ENCODE measurements at regions not wholly inside any gene's neighbourhood (a gene's known extent, or its start where the extent isn't known, plus 50 kb on each side); places are given as distances from the start of the nearest gene placed in this dataset.

DNA sequence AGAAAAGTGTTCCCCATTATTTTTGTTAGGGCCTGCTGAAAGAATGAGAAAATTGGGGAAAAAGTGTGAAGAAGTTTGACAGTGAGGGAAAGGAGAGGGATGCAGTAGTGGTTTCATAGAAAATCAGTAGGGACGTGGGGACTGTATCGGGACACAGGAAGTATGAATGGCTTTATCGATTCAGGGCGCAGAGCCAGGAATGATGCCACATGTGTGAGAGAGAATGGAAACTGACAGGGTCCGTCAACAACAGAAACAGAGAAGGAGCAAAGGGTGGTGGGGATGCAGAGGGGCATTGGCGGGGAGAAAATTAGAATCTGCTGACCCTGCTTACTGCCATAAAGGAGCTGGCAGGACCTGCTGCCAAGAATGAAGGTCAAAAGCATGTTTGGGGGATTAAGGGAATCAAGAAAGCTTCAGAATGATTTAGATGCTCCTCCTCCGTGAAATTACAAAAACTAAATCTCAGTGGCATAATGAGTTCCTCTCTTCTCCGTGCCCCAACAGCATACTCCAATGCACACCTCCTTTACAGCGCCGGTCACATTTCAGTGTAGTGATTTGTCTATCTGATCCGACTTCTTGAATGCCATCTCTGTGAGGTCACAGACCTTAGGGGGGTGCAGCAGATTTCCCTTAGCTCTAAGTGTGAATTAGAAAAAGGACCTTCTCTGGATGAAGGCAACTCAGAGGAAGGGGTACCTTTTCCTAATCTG lies 92.6 kb downstream of the EMP1 start:
- H3K4me1 ChIP-seq (ENCODE audit: control insufficient read depth, insufficient read depth, low read length): no peaks in the 10 kb centered on the region
- no peak for DNase-seq (ENCODE audit: low read depth, low spot score)
- no CpG with 5 or more reads among the region's 11 CpGs for WGBS (ENCODE audit: insufficient coverage, insufficient read length)
- no peak overlapping the region for H3K27ac ChIP-seq (ENCODE audit: low read length)
- no peaks in the 10 kb centered on the region for H3K36me3 ChIP-seq (ENCODE audit: control insufficient read depth, insufficient read depth, low read length)
- no peaks in the 10 kb centered on the region for H3K27me3 ChIP-seq (ENCODE audit: control insufficient read depth, insufficient read depth, low read length)
- H3K4me3 ChIP-seq (ENCODE audit: low read length): no peak overlapping the region
- H3K9me3 ChIP-seq (ENCODE audit: control insufficient read depth, insufficient read depth, low read length): no peaks in the 10 kb centered on the region

DNA sequence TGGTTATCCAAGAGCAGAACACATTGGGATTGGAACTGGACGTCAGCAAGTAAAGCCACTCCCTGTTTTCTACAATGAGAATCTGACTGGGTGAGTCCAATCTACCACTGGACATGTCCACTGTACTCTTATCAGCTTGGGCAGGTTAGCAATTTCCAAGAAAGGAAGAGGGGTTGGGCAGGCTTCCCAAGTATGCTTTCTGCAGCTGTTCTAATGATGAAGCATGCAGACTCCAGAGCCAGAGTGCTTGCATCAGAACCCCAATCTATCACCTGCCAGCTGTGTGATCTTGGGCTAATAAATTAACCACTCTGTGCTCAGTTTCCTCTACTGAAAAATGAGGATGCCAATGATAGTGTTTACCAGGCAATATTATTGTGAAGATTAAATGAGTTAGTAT lies 92.0 kb downstream of the EMP1 start:
- H3K9me3 ChIP-seq (ENCODE audit: control insufficient read depth, insufficient read depth, low read length): no peaks in the 10 kb centered on the region
- no peak for DNase-seq (ENCODE audit: low read depth, low spot score)
- H3K27me3 ChIP-seq (ENCODE audit: control insufficient read depth, insufficient read depth, low read length): no peaks in the 10 kb centered on the region
- no peaks in the 10 kb centered on the region for H3K36me3 ChIP-seq (ENCODE audit: control insufficient read depth, insufficient read depth, low read length)
- no peaks in the 10 kb centered on the region for H3K4me1 ChIP-seq (ENCODE audit: control insufficient read depth, insufficient read depth, low read length)
- no CpG with 5 or more reads among the region's 1 CpG for WGBS (ENCODE audit: insufficient coverage, insufficient read length)
- no peak overlapping the region for H3K27ac ChIP-seq (ENCODE audit: low read length)
- H3K4me3 ChIP-seq (ENCODE audit: low read length): no peak overlapping the region

DNA sequence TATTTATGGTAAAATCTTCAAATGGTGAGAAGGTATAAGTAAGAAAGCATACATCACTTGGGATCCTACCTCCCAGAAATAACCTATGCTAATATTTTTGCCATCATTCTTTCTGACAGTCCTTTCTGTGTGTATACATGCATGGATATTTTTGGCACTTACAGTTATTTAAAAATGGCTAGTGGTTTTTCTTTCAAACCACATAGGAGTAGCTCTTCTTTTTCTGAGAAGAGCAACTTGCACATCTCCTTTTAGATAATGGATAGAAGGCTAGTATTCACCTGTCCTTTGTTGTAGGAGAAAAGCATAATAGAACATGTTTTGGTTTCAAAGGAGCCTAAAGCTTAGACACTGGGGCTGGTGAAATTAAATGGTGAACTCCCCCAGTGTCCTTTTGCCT lies 87.3 kb downstream of the EMP1 start:
- Histone ChIP-seq H3K36me3 (ENCODE audit: control insufficient read depth, insufficient read depth, low read length) (no peaks in the 10 kb centered on the region), H3K4me1 (ENCODE audit: control insufficient read depth, insufficient read depth, low read length) (no peaks in the 10 kb centered on the region), H3K27me3 (ENCODE audit: control insufficient read depth, insufficient read depth, low read length) (no peaks in the 10 kb centered on the region), H3K27ac (ENCODE audit: low read length) (no peak overlapping the region), H3K9me3 (ENCODE audit: control insufficient read depth, insufficient read depth, low read length) (no peaks in the 10 kb centered on the region), H3K4me3 (ENCODE audit: low read length) (no peak overlapping the region)
- no peak for DNase-seq (ENCODE audit: low read depth, low spot score)

DNA sequence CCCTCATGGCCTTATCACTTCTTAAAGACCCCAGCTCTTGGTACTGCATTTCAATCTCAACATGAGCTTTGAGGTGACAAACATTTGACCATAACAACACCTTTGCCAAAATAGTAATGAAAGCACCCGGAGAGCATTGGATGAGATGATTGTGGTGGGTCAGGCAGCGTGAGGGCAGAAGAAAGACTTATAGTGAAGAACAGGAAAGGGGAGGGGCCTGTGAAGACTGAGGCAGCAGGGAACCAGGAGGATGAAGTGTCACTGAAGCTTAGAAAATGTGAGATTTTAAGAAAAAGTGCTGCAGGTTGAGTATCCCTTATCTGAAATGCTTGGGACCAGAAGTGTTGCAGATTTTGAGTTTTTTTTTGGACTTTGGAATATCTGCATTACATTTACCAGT lies 86.3 kb downstream of the EMP1 start:
- H3K36me3 ChIP-seq (ENCODE audit: control insufficient read depth, insufficient read depth, low read length): no peaks in the 10 kb centered on the region
- DNase-seq (ENCODE audit: low read depth, low spot score): no peak
- H3K27ac ChIP-seq (ENCODE audit: low read length): no peak overlapping the region
- WGBS (ENCODE audit: insufficient coverage, insufficient read length): no CpG with 5 or more reads among the region's 2 CpGs
- H3K27me3 ChIP-seq (ENCODE audit: control insufficient read depth, insufficient read depth, low read length): no peaks in the 10 kb centered on the region
- H3K4me3 ChIP-seq (ENCODE audit: low read length): no peak overlapping the region
- no peaks in the 10 kb centered on the region for H3K9me3 ChIP-seq (ENCODE audit: control insufficient read depth, insufficient read depth, low read length)
- H3K4me1 ChIP-seq (ENCODE audit: control insufficient read depth, insufficient read depth, low read length): 0 out of 2 replicates have a peak, but pooled peaks cover 2% of the 10 kb centered on the region

DNA sequence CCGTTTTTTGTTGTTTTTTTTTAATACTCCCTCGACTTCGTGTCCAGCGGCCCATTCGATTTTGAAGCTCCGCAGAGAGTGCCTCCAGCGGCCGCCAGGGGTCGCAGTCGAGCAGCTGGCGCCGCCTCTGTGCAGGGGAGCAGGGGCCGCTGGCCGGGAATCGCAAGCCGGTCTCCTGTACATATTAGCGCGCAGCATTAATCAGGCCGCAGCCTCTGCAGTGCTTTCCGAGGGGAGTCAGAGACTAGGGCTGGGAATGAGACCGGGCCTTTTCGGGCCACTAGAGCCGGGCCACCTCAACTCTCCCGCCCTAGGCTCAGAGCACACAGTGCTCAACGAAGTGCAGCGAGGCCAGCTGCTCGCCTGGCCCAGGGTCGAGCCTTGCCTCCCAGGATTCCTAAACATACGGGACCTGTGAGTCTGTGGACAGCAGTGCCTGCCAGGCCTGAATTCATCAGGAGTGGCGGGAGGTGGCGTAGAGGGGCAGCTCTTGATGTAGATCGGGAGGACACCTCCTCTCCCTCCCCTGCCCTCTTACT lies 81.8 kb downstream of the EMP1 start:
- peak; percentile 47 for DNase-seq (ENCODE audit: low read depth, low spot score)

DNA sequence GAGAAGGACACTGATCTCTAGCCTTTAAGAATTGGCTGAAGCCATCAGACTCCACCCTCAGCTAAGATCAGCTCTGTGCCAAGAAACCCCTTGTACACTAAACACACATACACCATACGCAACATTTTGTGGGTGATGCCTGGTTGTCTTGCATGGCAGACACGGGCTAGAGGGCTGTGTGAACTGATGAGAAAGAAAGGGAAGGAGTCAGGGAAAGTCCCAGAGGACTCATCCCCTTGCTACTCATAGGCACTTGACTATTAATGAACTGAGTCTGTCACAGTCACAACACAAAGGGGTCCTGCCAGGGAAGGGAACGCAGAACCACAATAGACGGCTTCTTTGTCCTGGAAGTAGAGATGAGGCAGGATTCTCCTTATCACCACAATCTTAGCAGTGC lies 80.8 kb downstream of the EMP1 start:
- no peak for DNase-seq (ENCODE audit: low read depth, low spot score)
- no CpG with 5 or more reads among the region's 4 CpGs for WGBS (ENCODE audit: insufficient coverage, insufficient read length)
- Histone ChIP-seq H3K27me3 (ENCODE audit: control insufficient read depth, insufficient read depth, low read length) (no peaks in the 10 kb centered on the region), H3K4me3 (ENCODE audit: low read length) (no peak overlapping the region), H3K36me3 (ENCODE audit: control insufficient read depth, insufficient read depth, low read length) (no peaks in the 10 kb centered on the region), H3K9me3 (ENCODE audit: control insufficient read depth, insufficient read depth, low read length) (no peaks in the 10 kb centered on the region), H3K4me1 (ENCODE audit: control insufficient read depth, insufficient read depth, low read length) (0 out of 2 replicates have a peak, but pooled peaks cover 2% of the 10 kb centered on the region), H3K27ac (ENCODE audit: low read length) (no peak overlapping the region)

More for the DNA sequence above, 81.8 kb downstream of the EMP1 start:
- WGBS (ENCODE audit: insufficient coverage, insufficient read length): no CpG with 5 or more reads among the region's 32 CpGs
- no peaks in the 10 kb centered on the region for H3K27me3 ChIP-seq (ENCODE audit: control insufficient read depth, insufficient read depth, low read length)
- H3K9me3 ChIP-seq (ENCODE audit: control insufficient read depth, insufficient read depth, low read length): no peaks in the 10 kb centered on the region
- H3K4me3 ChIP-seq (ENCODE audit: low read length): no peak overlapping the region
- no peaks in the 10 kb centered on the region for H3K36me3 ChIP-seq (ENCODE audit: control insufficient read depth, insufficient read depth, low read length)
- H3K27ac ChIP-seq (ENCODE audit: low read length): no peak overlapping the region
- H3K4me1 ChIP-seq (ENCODE audit: control insufficient read depth, insufficient read depth, low read length): 0 out of 2 replicates have a peak, but pooled peaks cover 2% of the 10 kb centered on the region

DNA sequence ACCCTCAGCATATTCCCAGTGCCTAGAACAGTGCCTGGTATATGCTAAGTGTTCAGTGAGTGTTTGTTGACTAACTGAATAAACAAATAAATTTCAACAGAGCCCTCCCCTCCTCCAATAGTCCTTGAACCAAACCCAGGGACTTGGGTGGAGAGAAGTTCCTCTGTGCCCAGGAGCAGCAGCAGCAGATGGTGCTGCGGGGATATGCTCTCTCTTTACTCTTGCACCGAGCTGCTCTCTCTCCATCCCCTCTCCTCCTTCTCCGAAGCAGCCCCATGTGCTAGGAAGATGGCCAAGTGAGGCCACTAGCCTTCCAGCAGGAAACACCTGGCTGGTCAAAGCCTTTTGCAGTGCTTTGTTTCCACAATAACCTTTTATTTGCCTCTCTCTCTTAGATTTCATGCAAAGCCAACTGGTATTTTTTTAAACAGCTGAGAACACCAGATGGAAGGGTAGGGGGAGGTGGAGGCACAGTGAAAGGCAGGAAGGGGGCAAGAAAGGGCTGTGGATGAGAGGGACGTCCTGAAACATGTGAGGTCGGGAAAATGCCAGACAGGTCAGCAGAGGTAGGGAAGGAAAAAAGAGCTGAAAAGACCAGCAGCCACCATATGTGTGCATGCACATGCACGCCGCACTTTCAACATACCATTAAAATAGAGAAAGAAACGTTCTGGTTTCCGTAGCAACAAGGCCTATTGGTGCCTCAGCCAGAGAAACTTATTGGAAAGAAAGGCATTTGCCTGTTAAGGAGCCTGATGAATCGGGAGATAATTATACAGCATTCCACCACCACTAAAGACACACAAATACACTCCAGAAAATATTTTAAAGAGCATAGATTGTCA lies 78.9 kb downstream of the EMP1 start:
- H3K27ac ChIP-seq (ENCODE audit: low read length): no peak overlapping the region

DNA sequence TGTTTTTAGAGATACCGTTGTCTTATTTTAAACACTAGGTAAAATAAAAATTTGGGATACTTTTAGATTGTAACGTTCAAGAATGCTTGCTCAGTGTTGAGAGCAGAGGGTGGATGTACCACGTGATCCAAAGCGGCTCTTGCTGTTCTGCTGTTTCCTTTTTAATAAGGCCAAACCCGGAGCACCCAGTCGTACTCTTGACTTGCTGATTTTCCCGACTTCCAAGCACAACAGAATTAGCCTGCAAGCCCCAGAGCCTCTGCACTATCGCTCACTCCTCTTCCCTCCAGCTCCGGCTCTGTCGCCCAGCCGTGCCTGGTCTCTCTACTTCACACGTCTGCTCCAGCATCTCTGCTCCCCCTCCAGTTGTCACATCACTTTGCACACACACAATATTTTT lies 77.3 kb downstream of the EMP1 start:
- Histone ChIP-seq H3K4me1 (ENCODE audit: control insufficient read depth, insufficient read depth, low read length) (0 out of 2 replicates have a peak, but pooled peaks cover 2% of the 10 kb centered on the region), H3K9me3 (ENCODE audit: control insufficient read depth, insufficient read depth, low read length) (no peaks in the 10 kb centered on the region)
- WGBS (ENCODE audit: insufficient coverage, insufficient read length): no CpG with 5 or more reads among the region's 12 CpGs

More for the DNA sequence above, 78.9 kb downstream of the EMP1 start:
- DNase-seq (ENCODE audit: low read depth, low spot score): no peak
- WGBS (ENCODE audit: insufficient coverage, insufficient read length): no CpG with 5 or more reads among the region's 10 CpGs
- H3K9me3 ChIP-seq (ENCODE audit: control insufficient read depth, insufficient read depth, low read length): no peaks in the 10 kb centered on the region
- no peak overlapping the region for H3K4me3 ChIP-seq (ENCODE audit: low read length)
- H3K36me3 ChIP-seq (ENCODE audit: control insufficient read depth, insufficient read depth, low read length): no peaks in the 10 kb centered on the region
- 0 out of 2 replicates have a peak, but pooled peaks cover 2% of the 10 kb centered on the region for H3K4me1 ChIP-seq (ENCODE audit: control insufficient read depth, insufficient read depth, low read length)
- H3K27me3 ChIP-seq (ENCODE audit: control insufficient read depth, insufficient read depth, low read length): no peaks in the 10 kb centered on the region

DNA sequence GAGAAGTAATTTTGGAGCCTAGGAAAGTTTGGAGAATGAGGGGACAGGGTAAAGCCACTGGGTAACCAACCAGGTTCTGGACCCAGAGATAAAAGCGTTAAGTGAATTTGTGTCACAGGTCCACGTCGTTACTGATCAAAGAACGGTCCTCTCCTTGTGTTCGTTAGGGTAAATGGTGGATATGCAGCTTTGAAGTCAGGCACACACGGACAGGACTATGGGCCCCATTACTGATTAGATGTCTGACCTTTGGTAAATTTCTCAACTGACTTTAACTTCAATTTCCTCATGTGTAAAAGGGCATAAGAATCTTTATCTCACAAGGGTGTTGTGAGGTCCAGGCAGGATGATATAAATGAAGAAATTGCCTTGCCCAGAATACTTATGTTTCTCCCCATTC lies 76.6 kb downstream of the EMP1 start:
- no peak for DNase-seq (ENCODE audit: low read depth, low spot score)
- WGBS (ENCODE audit: insufficient coverage, insufficient read length): no CpG with 5 or more reads among the region's 6 CpGs
- Histone ChIP-seq H3K4me3 (ENCODE audit: low read length) (no peak overlapping the region), H3K27me3 (ENCODE audit: control insufficient read depth, insufficient read depth, low read length) (no peaks in the 10 kb centered on the region), H3K27ac (ENCODE audit: low read length) (no peak overlapping the region), H3K9me3 (ENCODE audit: control insufficient read depth, insufficient read depth, low read length) (no peaks in the 10 kb centered on the region), H3K4me1 (ENCODE audit: control insufficient read depth, insufficient read depth, low read length) (no peaks in the 10 kb centered on the region), H3K36me3 (ENCODE audit: control insufficient read depth, insufficient read depth, low read length) (no peaks in the 10 kb centered on the region)

More for the DNA sequence above, 77.3 kb downstream of the EMP1 start:
- no peaks in the 10 kb centered on the region for H3K36me3 ChIP-seq (ENCODE audit: control insufficient read depth, insufficient read depth, low read length)
- no peak overlapping the region for H3K4me3 ChIP-seq (ENCODE audit: low read length)
- no peak overlapping the region for H3K27ac ChIP-seq (ENCODE audit: low read length)
- no peaks in the 10 kb centered on the region for H3K27me3 ChIP-seq (ENCODE audit: control insufficient read depth, insufficient read depth, low read length)
- DNase-seq (ENCODE audit: low read depth, low spot score): no peak

DNA sequence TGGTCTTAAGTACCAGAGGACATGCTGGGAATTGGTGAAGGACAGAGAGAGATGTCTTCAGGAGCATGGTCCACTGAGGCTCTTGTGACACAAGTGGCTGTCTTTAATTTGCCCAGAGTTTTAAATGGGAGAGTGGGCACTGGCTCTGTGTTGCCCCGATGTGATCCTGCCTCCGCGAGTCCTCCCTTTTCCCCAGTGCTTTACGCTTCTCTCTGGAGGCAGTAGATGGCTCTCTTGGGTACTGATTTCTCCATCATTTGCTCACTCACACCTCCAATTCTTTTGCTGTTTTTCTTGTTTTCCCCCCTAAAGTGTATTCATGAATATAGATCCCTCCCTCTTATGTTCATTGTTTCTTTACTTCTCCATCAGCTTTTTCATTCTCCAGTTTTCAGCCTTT lies 74.3 kb downstream of the EMP1 start:
- Histone ChIP-seq H3K9me3 (ENCODE audit: control insufficient read depth, insufficient read depth, low read length) (no peaks in the 10 kb centered on the region), H3K4me3 (ENCODE audit: low read length) (no peak overlapping the region), H3K27ac (ENCODE audit: low read length) (no peak overlapping the region), H3K36me3 (ENCODE audit: control insufficient read depth, insufficient read depth, low read length) (no peaks in the 10 kb centered on the region), H3K4me1 (ENCODE audit: control insufficient read depth, insufficient read depth, low read length) (no peaks in the 10 kb centered on the region), H3K27me3 (ENCODE audit: control insufficient read depth, insufficient read depth, low read length) (no peaks in the 10 kb centered on the region)
- no CpG with 5 or more reads among the region's 4 CpGs for WGBS (ENCODE audit: insufficient coverage, insufficient read length)
- no peak for DNase-seq (ENCODE audit: low read depth, low spot score)

Measured in iPS DF 6.9 (cell line).